ENCODE measurements at regions not wholly inside any gene's neighbourhood (a gene's known extent, or its start where the extent isn't known, plus 50 kb on each side); places are given as distances from the start of the nearest gene placed in this dataset.

- TF ChIP-seq USF1 (IDR thresholded peaks at IDR 0.05): no peak
- TF ChIP-seq EGR1 (IDR thresholded peaks at IDR 0.05): no peak
- no peak for TF ChIP-seq TCF12 (IDR thresholded peaks at IDR 0.05; ENCODE audit: low read depth)
- no peak for TF ChIP-seq MAX (IDR thresholded peaks at IDR 0.05)
- no peak for TF ChIP-seq ZBTB7A (IDR thresholded peaks at IDR 0.05; ENCODE audit: low read depth)
- no peak for TF ChIP-seq TEAD4 (IDR thresholded peaks at IDR 0.05)
- TF ChIP-seq YY1 (IDR thresholded peaks at IDR 0.05; ENCODE audit: low read depth): no peak
- TF ChIP-seq TAF1 (IDR thresholded peaks at IDR 0.05; ENCODE audit: low read depth): no peak
- no peak for TF ChIP-seq REST (IDR thresholded peaks at IDR 0.05; ENCODE audit: low read depth)
- no peak for TF ChIP-seq RAD21 (IDR thresholded peaks at IDR 0.05; ENCODE audit: low read depth)
- TF ChIP-seq EP300 (IDR thresholded peaks at IDR 0.05; ENCODE audit: borderline replicate concordance): no peak
- no peak for TF ChIP-seq FOXM1 (IDR thresholded peaks at IDR 0.05; ENCODE audit: borderline replicate concordance, low read depth)
- no peak for TF ChIP-seq CREB1 (IDR thresholded peaks at IDR 0.05; ENCODE audit: low read depth)
- TF ChIP-seq CEBPB (IDR thresholded peaks at IDR 0.05): no peak
These were observed 502.5 kb downstream of the RASEF start for GRCh38 chr9:82560457-82560904.

- no peak for TF ChIP-seq TAF1 (IDR thresholded peaks at IDR 0.05; ENCODE audit: low read depth)
These were observed 499.8 kb downstream of the RASEF start for GRCh38 chr9:82563094-82563493.

GRCh38 chr9:82563841-82564240 is 499.1 kb downstream of the RASEF start:
- TF ChIP-seq CEBPB (IDR thresholded peaks at IDR 0.05): no peak
- no peak for TF ChIP-seq EP300 (IDR thresholded peaks at IDR 0.05; ENCODE audit: borderline replicate concordance)

- no peak for TF ChIP-seq RAD21 (IDR thresholded peaks at IDR 0.05; ENCODE audit: low read depth)
- TF ChIP-seq FOXM1 (IDR thresholded peaks at IDR 0.05; ENCODE audit: borderline replicate concordance, low read depth): no peak
- TF ChIP-seq CREB1 (IDR thresholded peaks at IDR 0.05; ENCODE audit: low read depth): no peak
- no peak for TF ChIP-seq YY1 (IDR thresholded peaks at IDR 0.05; ENCODE audit: low read depth)
- no peak for TF ChIP-seq TEAD4 (IDR thresholded peaks at IDR 0.05)
- no peak for TF ChIP-seq CEBPB (IDR thresholded peaks at IDR 0.05)
- TF ChIP-seq EP300 (IDR thresholded peaks at IDR 0.05; ENCODE audit: borderline replicate concordance): no peak
- no peak for TF ChIP-seq EGR1 (IDR thresholded peaks at IDR 0.05)
- TF ChIP-seq USF1 (IDR thresholded peaks at IDR 0.05): no peak
- no peak for TF ChIP-seq TAF1 (IDR thresholded peaks at IDR 0.05; ENCODE audit: low read depth)
- no peak for TF ChIP-seq ZBTB7A (IDR thresholded peaks at IDR 0.05; ENCODE audit: low read depth)
- no peak for TF ChIP-seq TCF12 (IDR thresholded peaks at IDR 0.05; ENCODE audit: low read depth)
- no peak for TF ChIP-seq NFIC (IDR thresholded peaks at IDR 0.05)
These were observed 497.6 kb downstream of the RASEF start for GRCh38 chr9:82565188-82565969.

GRCh38 chr9:82567953-82568352 is 495.0 kb downstream of the RASEF start:
- TF ChIP-seq REST (IDR thresholded peaks at IDR 0.05; ENCODE audit: low read depth): no peak
- TF ChIP-seq ZBTB7A (IDR thresholded peaks at IDR 0.05; ENCODE audit: low read depth): no peak
- TF ChIP-seq CEBPB (IDR thresholded peaks at IDR 0.05): no peak
- TF ChIP-seq YY1 (IDR thresholded peaks at IDR 0.05; ENCODE audit: low read depth): no peak
- no peak for TF ChIP-seq TCF12 (IDR thresholded peaks at IDR 0.05; ENCODE audit: low read depth)
- TF ChIP-seq RAD21 (IDR thresholded peaks at IDR 0.05; ENCODE audit: low read depth): no peak
- no peak for TF ChIP-seq FOXM1 (IDR thresholded peaks at IDR 0.05; ENCODE audit: borderline replicate concordance, low read depth)
- TF ChIP-seq MAX (IDR thresholded peaks at IDR 0.05): no peak
- no peak for TF ChIP-seq USF1 (IDR thresholded peaks at IDR 0.05)
- no peak for TF ChIP-seq TAF1 (IDR thresholded peaks at IDR 0.05; ENCODE audit: low read depth)
- no peak for TF ChIP-seq TEAD4 (IDR thresholded peaks at IDR 0.05)
- TF ChIP-seq EGR1 (IDR thresholded peaks at IDR 0.05): no peak
- TF ChIP-seq CREB1 (IDR thresholded peaks at IDR 0.05; ENCODE audit: low read depth): no peak
- no peak for TF ChIP-seq NFIC (IDR thresholded peaks at IDR 0.05)
- TF ChIP-seq EP300 (IDR thresholded peaks at IDR 0.05; ENCODE audit: borderline replicate concordance): no peak

Data from Ishikawa (cell line).